ENCODE measurements at regions not wholly inside any gene's neighbourhood (a gene's known extent, or its start where the extent isn't known, plus 50 kb on each side); places are given as distances from the start of the nearest gene placed in this dataset.

DNA sequence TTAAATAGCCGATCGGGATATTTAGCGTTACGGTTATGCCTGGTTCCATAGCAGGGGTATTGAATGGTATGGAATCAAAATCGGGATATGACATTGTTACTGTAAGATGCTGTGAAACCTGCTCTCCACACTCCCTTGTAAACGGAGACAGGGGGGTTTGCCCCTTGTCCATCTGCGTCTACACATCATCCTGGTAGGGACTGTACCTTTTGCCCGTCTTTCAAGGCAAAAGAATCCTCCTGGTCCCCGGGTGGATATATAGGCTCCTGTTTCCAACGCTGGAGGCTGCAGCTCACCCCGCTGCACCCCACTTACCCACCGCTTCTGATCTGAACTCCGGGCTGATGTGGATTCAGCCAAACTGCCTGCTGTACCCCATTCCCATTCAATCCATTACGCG, 189.1 kb downstream of the SHOX start:
- TF ChIP-seq, protein P1, sequence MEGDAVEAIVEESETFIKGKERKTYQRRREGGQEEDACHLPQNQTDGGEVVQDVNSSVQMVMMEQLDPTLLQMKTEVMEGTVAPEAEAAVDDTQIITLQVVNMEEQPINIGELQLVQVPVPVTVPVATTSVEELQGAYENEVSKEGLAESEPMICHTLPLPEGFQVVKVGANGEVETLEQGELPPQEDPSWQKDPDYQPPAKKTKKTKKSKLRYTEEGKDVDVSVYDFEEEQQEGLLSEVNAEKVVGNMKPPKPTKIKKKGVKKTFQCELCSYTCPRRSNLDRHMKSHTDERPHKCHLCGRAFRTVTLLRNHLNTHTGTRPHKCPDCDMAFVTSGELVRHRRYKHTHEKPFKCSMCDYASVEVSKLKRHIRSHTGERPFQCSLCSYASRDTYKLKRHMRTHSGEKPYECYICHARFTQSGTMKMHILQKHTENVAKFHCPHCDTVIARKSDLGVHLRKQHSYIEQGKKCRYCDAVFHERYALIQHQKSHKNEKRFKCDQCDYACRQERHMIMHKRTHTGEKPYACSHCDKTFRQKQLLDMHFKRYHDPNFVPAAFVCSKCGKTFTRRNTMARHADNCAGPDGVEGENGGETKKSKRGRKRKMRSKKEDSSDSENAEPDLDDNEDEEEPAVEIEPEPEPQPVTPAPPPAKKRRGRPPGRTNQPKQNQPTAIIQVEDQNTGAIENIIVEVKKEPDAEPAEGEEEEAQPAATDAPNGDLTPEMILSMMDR (conservative IDR thresholded peaks at IDR 0.05; ENCODE audit: low read depth in 2 of 2): no peak
- TF ChIP-seq, protein P2, sequence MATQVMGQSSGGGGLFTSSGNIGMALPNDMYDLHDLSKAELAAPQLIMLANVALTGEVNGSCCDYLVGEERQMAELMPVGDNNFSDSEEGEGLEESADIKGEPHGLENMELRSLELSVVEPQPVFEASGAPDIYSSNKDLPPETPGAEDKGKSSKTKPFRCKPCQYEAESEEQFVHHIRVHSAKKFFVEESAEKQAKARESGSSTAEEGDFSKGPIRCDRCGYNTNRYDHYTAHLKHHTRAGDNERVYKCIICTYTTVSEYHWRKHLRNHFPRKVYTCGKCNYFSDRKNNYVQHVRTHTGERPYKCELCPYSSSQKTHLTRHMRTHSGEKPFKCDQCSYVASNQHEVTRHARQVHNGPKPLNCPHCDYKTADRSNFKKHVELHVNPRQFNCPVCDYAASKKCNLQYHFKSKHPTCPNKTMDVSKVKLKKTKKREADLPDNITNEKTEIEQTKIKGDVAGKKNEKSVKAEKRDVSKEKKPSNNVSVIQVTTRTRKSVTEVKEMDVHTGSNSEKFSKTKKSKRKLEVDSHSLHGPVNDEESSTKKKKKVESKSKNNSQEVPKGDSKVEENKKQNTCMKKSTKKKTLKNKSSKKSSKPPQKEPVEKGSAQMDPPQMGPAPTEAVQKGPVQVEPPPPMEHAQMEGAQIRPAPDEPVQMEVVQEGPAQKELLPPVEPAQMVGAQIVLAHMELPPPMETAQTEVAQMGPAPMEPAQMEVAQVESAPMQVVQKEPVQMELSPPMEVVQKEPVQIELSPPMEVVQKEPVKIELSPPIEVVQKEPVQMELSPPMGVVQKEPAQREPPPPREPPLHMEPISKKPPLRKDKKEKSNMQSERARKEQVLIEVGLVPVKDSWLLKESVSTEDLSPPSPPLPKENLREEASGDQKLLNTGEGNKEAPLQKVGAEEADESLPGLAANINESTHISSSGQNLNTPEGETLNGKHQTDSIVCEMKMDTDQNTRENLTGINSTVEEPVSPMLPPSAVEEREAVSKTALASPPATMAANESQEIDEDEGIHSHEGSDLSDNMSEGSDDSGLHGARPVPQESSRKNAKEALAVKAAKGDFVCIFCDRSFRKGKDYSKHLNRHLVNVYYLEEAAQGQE (IDR thresholded peaks at IDR 0.05; ENCODE audit: unreplicated experiment): no peak
- TF ChIP-seq EZH2phosphoT487 (IDR thresholded peaks at IDR 0.05; ENCODE audit: unreplicated experiment) (no peak), JUNB (IDR thresholded peaks at IDR 0.05; ENCODE audit: unreplicated experiment) (no peak), EZH2 (IDR thresholded peaks at IDR 0.05; ENCODE audit: low read depth, unreplicated experiment) (no peak), POLR2AphosphoS5 (IDR thresholded peaks at IDR 0.05; ENCODE audit: low read depth) (no peak), ZNF331 (CRISPR knock-in tag; IDR thresholded peaks at IDR 0.05; ENCODE audit: low read depth) (no peak), ZNF114 (CRISPR knock-in tag; IDR thresholded peaks at IDR 0.05) (no peak), STAT1 (IDR thresholded peaks at IDR 0.05; ENCODE audit: unreplicated experiment) (no peak), CREB1 (CRISPR knock-in tag; IDR thresholded peaks at IDR 0.05; ENCODE audit: low read depth) (no peak)
- TF ChIP-seq, protein P3, sequence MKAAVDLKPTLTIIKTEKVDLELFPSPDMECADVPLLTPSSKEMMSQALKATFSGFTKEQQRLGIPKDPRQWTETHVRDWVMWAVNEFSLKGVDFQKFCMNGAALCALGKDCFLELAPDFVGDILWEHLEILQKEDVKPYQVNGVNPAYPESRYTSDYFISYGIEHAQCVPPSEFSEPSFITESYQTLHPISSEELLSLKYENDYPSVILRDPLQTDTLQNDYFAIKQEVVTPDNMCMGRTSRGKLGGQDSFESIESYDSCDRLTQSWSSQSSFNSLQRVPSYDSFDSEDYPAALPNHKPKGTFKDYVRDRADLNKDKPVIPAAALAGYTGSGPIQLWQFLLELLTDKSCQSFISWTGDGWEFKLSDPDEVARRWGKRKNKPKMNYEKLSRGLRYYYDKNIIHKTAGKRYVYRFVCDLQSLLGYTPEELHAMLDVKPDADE (IDR thresholded peaks at IDR 0.05): no peak
- TF ChIP-seq, protein P4, sequence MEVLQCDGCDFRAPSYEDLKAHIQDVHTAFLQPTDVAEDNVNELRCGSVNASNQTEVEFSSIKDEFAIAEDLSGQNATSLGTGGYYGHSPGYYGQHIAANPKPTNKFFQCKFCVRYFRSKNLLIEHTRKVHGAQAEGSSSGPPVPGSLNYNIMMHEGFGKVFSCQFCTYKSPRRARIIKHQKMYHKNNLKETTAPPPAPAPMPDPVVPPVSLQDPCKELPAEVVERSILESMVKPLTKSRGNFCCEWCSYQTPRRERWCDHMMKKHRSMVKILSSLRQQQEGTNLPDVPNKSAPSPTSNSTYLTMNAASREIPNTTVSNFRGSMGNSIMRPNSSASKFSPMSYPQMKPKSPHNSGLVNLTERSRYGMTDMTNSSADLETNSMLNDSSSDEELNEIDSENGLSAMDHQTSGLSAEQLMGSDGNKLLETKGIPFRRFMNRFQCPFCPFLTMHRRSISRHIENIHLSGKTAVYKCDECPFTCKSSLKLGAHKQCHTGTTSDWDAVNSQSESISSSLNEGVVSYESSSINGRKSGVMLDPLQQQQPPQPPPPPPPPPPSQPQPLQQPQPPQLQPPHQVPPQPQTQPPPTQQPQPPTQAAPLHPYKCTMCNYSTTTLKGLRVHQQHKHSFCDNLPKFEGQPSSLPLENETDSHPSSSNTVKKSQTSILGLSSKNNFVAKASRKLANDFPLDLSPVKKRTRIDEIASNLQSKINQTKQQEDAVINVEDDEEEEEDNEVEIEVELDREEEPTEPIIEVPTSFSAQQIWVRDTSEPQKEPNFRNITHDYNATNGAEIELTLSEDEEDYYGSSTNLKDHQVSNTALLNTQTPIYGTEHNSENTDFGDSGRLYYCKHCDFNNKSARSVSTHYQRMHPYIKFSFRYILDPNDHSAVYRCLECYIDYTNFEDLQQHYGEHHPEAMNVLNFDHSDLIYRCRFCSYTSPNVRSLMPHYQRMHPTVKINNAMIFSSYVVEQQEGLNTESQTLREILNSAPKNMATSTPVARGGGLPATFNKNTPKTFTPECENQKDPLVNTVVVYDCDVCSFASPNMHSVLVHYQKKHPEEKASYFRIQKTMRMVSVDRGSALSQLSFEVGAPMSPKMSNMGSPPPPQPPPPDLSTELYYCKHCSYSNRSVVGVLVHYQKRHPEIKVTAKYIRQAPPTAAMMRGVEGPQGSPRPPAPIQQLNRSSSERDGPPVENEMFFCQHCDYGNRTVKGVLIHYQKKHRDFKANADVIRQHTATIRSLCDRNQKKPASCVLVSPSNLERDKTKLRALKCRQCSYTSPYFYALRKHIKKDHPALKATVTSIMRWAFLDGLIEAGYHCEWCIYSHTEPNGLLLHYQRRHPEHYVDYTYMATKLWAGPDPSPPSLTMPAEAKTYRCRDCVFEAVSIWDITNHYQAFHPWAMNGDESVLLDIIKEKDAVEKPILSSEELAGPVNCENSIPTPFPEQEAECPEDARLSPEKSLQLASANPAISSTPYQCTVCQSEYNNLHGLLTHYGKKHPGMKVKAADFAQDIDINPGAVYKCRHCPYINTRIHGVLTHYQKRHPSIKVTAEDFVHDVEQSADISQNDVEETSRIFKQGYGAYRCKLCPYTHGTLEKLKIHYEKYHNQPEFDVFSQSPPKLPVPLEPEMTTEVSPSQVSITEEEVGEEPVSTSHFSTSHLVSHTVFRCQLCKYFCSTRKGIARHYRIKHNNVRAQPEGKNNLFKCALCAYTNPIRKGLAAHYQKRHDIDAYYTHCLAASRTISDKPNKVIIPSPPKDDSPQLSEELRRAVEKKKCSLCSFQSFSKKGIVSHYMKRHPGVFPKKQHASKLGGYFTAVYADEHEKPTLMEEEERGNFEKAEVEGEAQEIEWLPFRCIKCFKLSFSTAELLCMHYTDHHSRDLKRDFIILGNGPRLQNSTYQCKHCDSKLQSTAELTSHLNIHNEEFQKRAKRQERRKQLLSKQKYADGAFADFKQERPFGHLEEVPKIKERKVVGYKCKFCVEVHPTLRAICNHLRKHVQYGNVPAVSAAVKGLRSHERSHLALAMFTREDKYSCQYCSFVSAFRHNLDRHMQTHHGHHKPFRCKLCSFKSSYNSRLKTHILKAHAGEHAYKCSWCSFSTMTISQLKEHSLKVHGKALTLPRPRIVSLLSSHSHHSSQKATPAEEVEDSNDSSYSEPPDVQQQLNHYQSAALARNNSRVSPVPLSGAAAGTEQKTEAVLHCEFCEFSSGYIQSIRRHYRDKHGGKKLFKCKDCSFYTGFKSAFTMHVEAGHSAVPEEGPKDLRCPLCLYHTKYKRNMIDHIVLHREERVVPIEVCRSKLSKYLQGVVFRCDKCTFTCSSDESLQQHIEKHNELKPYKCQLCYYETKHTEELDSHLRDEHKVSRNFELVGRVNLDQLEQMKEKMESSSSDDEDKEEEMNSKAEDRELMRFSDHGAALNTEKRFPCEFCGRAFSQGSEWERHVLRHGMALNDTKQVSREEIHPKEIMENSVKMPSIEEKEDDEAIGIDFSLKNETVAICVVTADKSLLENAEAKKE (CRISPR knock-in tag; IDR thresholded peaks at IDR 0.05): no peak

Data from GM23338 (cell line).